GM19395 (cell line): ENCODE measurements at regions not wholly inside any gene's neighbourhood (a gene's known extent, or its start where the extent isn't known, plus 50 kb on each side); places are given as distances from the start of the nearest gene placed in this dataset.

Experiments used
- ATAC-seq: cut with Tn5 transposase; IDR thresholded peaks from one replicate; pipeline ENCODE4 v1.9.1; 2021; ENCODE audit warnings: mild to moderate bottlenecking, moderate library complexity; ENCODE audit not compliant: unreplicated experiment

- no peak for ATAC-seq
Measured at GRCh38 chr12:89257340-89257739, 95.0 kb downstream of the DUSP6 start.

- no peak for ATAC-seq
Measured at GRCh38 chr12:89256060-89256459, 96.2 kb downstream of the DUSP6 start.

GRCh38 chr12:89253488-89253887 lies 98.8 kb downstream of the DUSP6 start:
- ATAC-seq, result no peak

- no peak for ATAC-seq
Measured at GRCh38 chr12:89252284-89252683, 100.0 kb downstream of the DUSP6 start.

GRCh38 chr12:89251342-89252271 lies 100.7 kb downstream of the DUSP6 start:
- ATAC-seq, result no peak

GRCh38 chr12:89250636-89251035 lies 101.7 kb downstream of the DUSP6 start:
- no peak for ATAC-seq

- no peak for ATAC-seq
Measured at GRCh38 chr12:89250213-89250612, 102.1 kb downstream of the DUSP6 start.

GRCh38 chr12:89247967-89248366 lies 104.3 kb downstream of the DUSP6 start:
- no peak for ATAC-seq

- no peak for ATAC-seq
Measured at GRCh38 chr12:89247541-89247942, 104.8 kb downstream of the DUSP6 start.

- ATAC-seq, result no peak
Measured at GRCh38 chr12:89245090-89245489, 107.2 kb downstream of the DUSP6 start.

GRCh38 chr12:89244536-89244935 lies 107.8 kb downstream of the DUSP6 start:
- no peak for ATAC-seq

- ATAC-seq, result no peak
Measured at GRCh38 chr12:89243771-89244170, 108.5 kb downstream of the DUSP6 start.

- no peak for ATAC-seq
Measured at GRCh38 chr12:89239534-89239933, 112.8 kb downstream of the DUSP6 start.

- no peak for ATAC-seq
Measured at GRCh38 chr12:89238593-89238992, 113.7 kb downstream of the DUSP6 start.

GRCh38 chr12:89237763-89238162 lies 114.5 kb downstream of the DUSP6 start:
- ATAC-seq, result no peak

- no peak for ATAC-seq
Measured at GRCh38 chr12:89236748-89237383, 115.4 kb downstream of the DUSP6 start.

GRCh38 chr12:89236237-89236636 lies 116.1 kb downstream of the DUSP6 start:
- no peak for ATAC-seq

- no peak for ATAC-seq
Measured at GRCh38 chr12:89235189-89235993, 116.9 kb downstream of the DUSP6 start.

GRCh38 chr12:89234324-89235114 lies 117.8 kb downstream of the DUSP6 start:
- ATAC-seq, result no peak

- ATAC-seq, result no peak
Measured at GRCh38 chr12:89231686-89232085, 120.6 kb downstream of the DUSP6 start.
